ENCODE measurements at regions not wholly inside any gene's neighbourhood (a gene's known extent, or its start where the extent isn't known, plus 50 kb on each side); places are given as distances from the start of the nearest gene placed in this dataset.

- no peak for DNase-seq
Observed at GRCh38 chr11:70005107-70005818, 72.9 kb upstream of the ANO1 start.

- DNase-seq = no peak
Observed at GRCh38 chr11:70007796-70008195, 70.3 kb upstream of the ANO1 start.

DNA sequence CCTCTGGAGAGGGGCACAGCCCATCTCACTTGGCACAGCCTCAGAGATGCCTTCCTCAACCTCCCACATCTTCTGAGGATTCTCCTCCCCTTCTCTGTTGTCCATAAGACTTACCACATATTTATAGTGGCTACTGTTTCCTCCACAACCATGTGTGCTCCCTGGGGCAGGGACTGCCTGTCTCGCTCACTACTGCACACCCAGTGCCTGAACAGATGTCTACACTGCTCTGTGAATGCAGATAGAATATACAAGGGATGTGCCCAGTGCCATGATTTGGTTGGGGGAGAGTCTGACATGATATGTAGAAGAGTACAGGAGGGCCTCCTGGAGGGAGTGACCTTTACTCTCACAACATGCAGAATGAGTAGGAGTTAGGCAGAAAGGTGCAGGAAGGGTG lies 67.3 kb upstream of the ANO1 start:
- no peak for DNase-seq

DNA sequence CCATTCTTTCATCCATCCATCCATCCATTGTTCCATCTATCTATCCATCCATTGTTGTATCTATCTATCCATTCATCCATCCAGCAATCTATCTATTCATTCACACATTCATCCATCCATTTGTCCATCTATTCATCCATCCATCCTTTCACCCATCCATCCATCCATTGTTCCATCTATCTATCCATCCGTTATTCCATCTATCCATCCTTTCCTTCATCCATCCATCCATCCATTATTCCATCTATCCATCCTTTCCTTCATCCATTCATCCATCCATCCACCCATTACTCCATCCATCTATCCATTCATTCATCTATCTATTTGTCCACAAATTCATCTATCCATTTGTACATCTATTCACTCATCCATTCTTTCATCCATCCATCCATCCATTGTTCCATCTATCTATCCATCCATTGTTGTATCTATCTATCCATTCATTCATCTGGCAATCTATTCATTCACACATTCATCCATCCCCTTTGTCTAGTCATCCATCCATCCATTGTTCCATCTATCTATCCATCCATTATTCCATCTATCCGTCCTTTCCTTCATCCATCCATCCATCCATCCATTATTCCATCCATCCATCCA lies 65.9 kb upstream of the ANO1 start:
- no peak for DNase-seq

DNA sequence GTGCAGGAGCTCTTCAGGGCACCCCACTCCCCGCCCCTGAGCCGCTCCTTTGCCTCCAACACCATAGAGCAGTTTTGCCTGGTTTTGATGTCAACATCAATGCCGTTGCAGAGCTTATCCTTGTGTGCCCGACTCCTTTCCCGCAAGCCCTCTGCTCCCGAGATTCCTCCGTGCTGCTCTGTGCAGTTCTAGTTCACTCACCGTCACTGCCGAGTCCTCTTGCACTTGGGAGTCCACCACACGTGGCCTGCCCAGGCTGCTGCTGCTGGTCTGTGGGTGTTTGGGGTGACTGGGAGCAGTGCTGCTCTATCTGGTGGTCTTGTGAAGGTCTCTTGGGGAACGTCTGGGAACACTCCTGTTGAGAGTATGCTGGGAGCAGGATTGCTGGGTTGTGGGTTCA lies 63.8 kb upstream of the ANO1 start:
- DNase-seq = no peak

GRCh38 chr11:70016666-70017367 lies 61.3 kb upstream of the ANO1 start:
- no peak for DNase-seq

GRCh38 chr11:70018816-70019215 lies 59.3 kb upstream of the ANO1 start:
- DNase-seq = no peak

- DNase-seq = no peak
Observed at GRCh38 chr11:70019576-70020011, 58.5 kb upstream of the ANO1 start.

GRCh38 chr11:70020336-70021214 lies 57.5 kb upstream of the ANO1 start:
- no peak for DNase-seq

DNA sequence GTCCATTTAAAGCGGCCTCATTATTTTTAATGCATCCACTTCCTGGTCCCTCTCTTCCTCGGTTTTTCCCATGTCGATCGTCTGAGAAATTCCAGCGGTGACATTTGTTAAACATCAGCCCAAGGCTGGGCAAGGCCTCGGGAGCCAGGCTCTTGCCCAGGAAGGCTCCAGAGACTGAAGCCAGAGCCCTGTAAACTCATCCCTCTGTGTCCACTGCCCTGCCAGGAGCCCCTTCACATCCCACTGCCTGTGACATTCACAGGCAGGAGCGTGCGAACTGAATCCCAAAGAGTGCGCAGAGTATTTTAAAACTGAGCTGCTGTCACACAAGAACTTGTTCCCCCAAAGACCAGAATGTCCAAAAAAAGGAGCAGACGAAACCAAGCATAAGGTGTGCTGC lies 56.5 kb upstream of the ANO1 start:
- no peak for DNase-seq

DNA sequence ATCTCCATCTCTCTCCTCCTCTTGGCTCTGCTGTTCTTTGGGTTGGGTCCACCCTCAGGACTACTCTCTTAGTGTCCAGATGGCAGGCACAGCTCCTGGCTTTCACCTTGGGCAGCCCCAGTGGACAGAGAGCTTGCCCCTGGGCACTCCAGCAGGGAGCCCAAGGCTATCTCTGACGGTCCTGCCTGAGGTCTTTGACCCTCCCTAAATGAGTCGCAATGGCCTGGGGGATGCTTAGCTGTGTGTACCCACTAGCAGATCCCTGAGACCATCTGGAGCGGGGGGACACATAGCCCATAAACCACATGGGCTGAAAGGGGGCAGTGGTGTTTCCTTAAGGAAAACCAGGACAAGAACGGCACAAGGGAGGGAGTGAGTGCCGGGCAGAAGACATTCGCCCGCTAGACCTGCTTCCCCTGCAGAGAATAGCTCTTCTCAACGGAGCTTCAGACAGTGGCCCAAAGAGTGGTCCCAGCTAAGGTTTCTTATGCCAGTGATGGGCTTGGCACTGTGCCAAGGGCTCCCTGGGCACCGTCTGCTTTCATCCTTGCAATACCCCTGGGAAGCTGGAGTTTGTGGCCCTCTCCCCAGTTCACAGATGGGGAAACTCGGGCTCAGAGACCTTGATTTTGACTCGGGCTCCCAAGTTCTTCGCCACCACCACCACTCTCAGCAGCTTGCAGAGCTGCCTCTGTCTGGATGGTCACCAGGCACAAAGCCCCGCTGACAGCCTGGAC lies 53.9 kb upstream of the ANO1 start:
- no peak for DNase-seq

GRCh38 chr11:70024773-70025045 lies 53.4 kb upstream of the ANO1 start:
- DNase-seq = no peak

GRCh38 chr11:70025308-70025707 lies 52.8 kb upstream of the ANO1 start:
- no peak for DNase-seq

DNA sequence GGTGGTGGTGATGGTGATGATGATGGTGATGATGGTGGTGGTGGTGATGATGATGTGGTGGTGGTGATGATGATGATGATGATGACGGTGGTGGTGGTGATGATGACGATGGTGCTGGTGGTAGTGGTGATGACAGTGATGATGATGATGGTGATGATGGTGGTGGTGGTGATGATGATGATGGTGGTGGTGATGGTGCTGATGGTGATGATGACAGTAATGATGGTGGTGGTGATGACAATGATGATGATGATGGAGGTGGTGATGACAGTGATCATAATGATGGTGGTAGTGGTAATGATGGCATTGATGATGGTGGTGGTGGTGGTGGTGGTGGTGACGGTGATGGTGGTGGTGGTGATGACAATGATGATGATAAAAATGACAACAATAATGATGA lies 52.1 kb upstream of the ANO1 start:
- no peak for DNase-seq

DNA sequence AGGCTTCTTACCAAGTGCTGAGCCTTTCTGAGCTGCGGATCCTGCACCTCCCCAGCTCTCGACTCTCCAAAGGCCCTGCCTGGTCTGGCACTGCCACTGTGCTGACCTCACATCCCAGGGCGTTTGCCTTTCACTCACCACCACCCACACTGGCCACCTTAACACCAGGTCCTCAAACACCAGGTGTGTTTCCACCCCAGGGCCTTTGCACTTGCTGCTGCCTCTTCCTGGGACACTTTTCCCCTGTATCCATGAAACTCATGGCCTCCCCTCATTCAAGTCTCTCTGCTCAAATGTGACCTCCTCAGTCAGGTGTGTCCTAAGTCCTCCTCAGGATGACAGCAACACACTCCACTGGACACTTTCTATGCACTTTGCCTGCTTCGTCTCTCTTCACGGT lies 51.4 kb upstream of the ANO1 start:
- DNase-seq = no peak

GRCh38 chr11:70027451-70027850 lies 50.7 kb upstream of the ANO1 start:
- no peak for DNase-seq

DNA sequence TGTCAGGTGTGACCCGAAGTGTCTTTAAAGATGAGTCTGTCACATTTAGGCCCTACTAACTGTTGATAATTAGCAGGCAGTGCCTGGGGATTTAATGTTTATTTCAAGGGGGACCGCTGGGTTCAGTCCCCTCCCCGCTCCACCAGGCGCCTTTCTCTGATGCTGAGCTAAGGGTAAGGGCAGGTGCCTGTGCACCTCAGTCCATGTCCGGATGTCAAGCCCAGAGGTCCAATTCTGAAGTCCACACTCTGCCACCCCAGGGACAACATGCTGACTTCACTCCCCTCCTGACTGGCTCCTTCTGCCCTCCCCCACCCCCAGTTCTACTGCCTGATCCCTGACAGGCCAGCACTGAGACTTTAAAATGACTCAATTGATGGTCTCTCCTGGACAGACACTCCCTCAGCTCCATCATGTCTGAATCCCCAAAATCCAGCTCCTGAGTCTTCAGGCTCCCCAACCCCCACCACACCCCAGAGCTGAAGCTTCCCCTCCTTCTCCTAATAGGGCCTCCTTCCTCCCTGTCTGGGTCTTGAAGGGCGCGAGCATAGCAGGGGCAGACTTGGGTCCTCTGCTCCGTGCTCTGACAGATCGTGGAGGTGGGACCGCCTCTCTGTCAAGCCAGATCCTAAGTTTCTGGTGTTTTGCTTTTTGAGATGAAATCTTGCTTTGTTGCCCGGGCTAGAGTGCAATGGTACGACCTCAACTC lies 49.8 kb upstream of the ANO1 start:
- no peak for DNase-seq
